Esophagus squamous epithelium (tissue), 4 donors: ENCODE measurements at regions not wholly inside any gene's neighbourhood (a gene's known extent, or its start where the extent isn't known, plus 50 kb on each side); places are given as distances from the start of the nearest gene placed in this dataset.

Experiments
- CTCF ChIP-seq, 6 experiments: fragments of 450-650 bp in 4 of 6; fragments of 200-600 bp in 2 of 6; sonication (generic) in 2 of 6; IDR thresholded peaks; one replicate each; pipeline ENCODE4 v1.5.1; 2016 to 2019; ENCODE audit warnings: antibody characterized with exemption in 6 of 6, mild to moderate bottlenecking in 4 of 6, moderate library complexity in 4 of 6
- POLR2A ChIP-seq, 4 donors: fragments of 450-650 bp; IDR thresholded peaks; one replicate each; pipeline ENCODE4 v1.6.1; 2017; ENCODE audit warnings: antibody characterized with exemption in 4 of 4, mild to moderate bottlenecking in 4 of 4, moderate library complexity in 3 of 4

DNA sequence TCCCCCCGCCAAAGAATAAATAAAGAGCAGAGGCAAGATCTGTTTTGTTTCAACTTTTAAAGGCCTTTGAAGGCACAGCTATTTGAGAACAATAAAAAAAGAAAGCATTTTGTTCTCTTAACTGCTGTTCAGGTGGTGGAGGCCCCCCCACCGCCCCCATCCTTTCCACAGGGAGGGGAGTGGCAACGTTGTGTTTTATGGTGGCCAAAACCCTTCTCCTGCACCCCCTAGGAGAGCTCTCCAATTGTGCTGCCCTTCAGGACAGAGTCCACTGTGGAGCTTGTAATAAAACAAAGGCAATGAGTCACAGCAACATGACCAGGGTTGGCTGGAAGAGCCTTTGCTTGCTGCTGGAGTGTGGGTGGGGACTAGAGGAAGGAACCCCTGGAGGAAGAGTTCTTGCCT, 987.9 kb downstream of the KCNMA1 start:
- TF ChIP-seq POLR2A (IDR thresholded peaks at IDR 0.05): no peak
- no peak for TF ChIP-seq CTCF (IDR thresholded peaks at IDR 0.05)
